CD4-positive, alpha-beta T cell treated with Interleukin-10 for 1 hour (primary cell): ENCODE measurements at regions not wholly inside any gene's neighbourhood (a gene's known extent, or its start where the extent isn't known, plus 50 kb on each side); places are given as distances from the start of the nearest gene placed in this dataset.

ENCODE experiments used
- DNase-seq: peaks from one replicate; pipeline ENCODE4 v3.0.0-alpha.2; 2020

GRCh38 chr1:209323743-209324142 is 259.8 kb upstream of the CAMK1G start:
- no peak for DNase-seq

GRCh38 chr1:209324901-209325871 is 258.3 kb upstream of the CAMK1G start:
- DNase-seq: no peak

GRCh38 chr1:209326076-209326475 is 257.4 kb upstream of the CAMK1G start:
- no peak for DNase-seq

GRCh38 chr1:209326831-209327230 is 256.7 kb upstream of the CAMK1G start:
- no peak for DNase-seq

- no peak for DNase-seq
Observed at GRCh38 chr1:209328196-209328595, 255.3 kb upstream of the CAMK1G start.

GRCh38 chr1:209335178-209335577 is 248.3 kb upstream of the CAMK1G start:
- DNase-seq: no peak

- DNase-seq: no peak
Observed at GRCh38 chr1:209341146-209341545, 242.4 kb upstream of the CAMK1G start.

GRCh38 chr1:209341673-209342420 is 241.7 kb upstream of the CAMK1G start:
- DNase-seq: no peak

- no peak for DNase-seq
Observed at GRCh38 chr1:209342441-209343175, 240.9 kb upstream of the CAMK1G start.

GRCh38 chr1:209343511-209343910 is 240.0 kb upstream of the CAMK1G start:
- no peak for DNase-seq

- DNase-seq: no peak
Observed at GRCh38 chr1:209344156-209344555, 239.4 kb upstream of the CAMK1G start.

GRCh38 chr1:209349363-209350308 is 233.9 kb upstream of the CAMK1G start:
- DNase-seq: no peak

- DNase-seq: no peak
Observed at GRCh38 chr1:209353053-209353452, 230.5 kb upstream of the CAMK1G start.

GRCh38 chr1:209354111-209354839 is 229.2 kb upstream of the CAMK1G start:
- peak; percentile 43 for DNase-seq

GRCh38 chr1:209354840-209355165 is 228.7 kb upstream of the CAMK1G start:
- DNase-seq: no peak

- no peak for DNase-seq
Observed at GRCh38 chr1:209355415-209355814, 228.1 kb upstream of the CAMK1G start.

GRCh38 chr1:209356976-209357377 is 226.5 kb upstream of the CAMK1G start:
- DNase-seq: no peak

- no peak for DNase-seq
Observed at GRCh38 chr1:209363112-209363511, 220.4 kb upstream of the CAMK1G start.

GRCh38 chr1:209364716-209365115 is 218.8 kb upstream of the CAMK1G start:
- no peak for DNase-seq

- DNase-seq: no peak
Observed at GRCh38 chr1:209367061-209367772, 216.3 kb upstream of the CAMK1G start.
